ENCODE measurements at regions not wholly inside any gene's neighbourhood (a gene's known extent, or its start where the extent isn't known, plus 50 kb on each side); places are given as distances from the start of the nearest gene placed in this dataset.

GRCh38 chr6:169111203-169111602 is 142.4 kb downstream of the THBS2 start:
- WGBS, 2 experiments (ENCODE audit: insufficient coverage in 1 of 2, insufficient read length in 1 of 2), result 89 to 100% methylated on average over 2 to 5 of the region's 5 CpGs
- Histone ChIP-seq H3K27ac (ENCODE audit: low read depth, low read length) (no peak overlapping the region), H3K27me3 (ENCODE audit: control insufficient read depth, insufficient read depth, low read length, poor library complexity, severe bottlenecking) (no peaks in the 10 kb centered on the region), H3K36me3 (ENCODE audit: control insufficient read depth, insufficient read depth, low read length) (no peaks in the 10 kb centered on the region), H3K4me1 (ENCODE audit: control insufficient read depth, insufficient read depth, low read length) (no peaks in the 10 kb centered on the region), H3K9me3 (ENCODE audit: control insufficient read depth, low read length) (peaks cover 10% of the 10 kb centered on the region), H3K4me3 (ENCODE audit: low read length) (no peak overlapping the region), H3K9ac (ENCODE audit: extremely low read depth, low read length, poor library complexity, severe bottlenecking) (no peak overlapping the region)
- Mint-ChIP-seq H3K4me3 (no peak overlapping the region), H3K36me3 (ENCODE audit: low read depth) (no peaks in the 10 kb centered on the region), H3K27me3 (ENCODE audit: insufficient read depth) (no peaks in the 10 kb centered on the region), H3K27ac (no peak overlapping the region), H3K4me1 (no peaks in the 10 kb centered on the region), H3K9me3 (peaks cover 20% of the 10 kb centered on the region)
- DNase-seq, result no peak
- no peak for TF ChIP-seq CTCF (conservative IDR thresholded peaks at IDR 0.05)

- no peak overlapping the region for H3K9ac ChIP-seq (ENCODE audit: extremely low read depth, low read length, poor library complexity, severe bottlenecking)
- Mint-ChIP-seq H3K27me3 (ENCODE audit: insufficient read depth) (no peaks in the 10 kb centered on the region), H3K27ac (no peak overlapping the region), H3K4me1 (peaks cover 3% of the 10 kb centered on the region), H3K36me3 (ENCODE audit: low read depth) (no peaks in the 10 kb centered on the region), H3K4me3 (no peak overlapping the region), H3K9me3 (peaks cover 20% of the 10 kb centered on the region)
- no peak overlapping the region for H3K27ac ChIP-seq (ENCODE audit: low read depth, low read length)
- no peak overlapping the region for H3K4me3 ChIP-seq (ENCODE audit: low read length)
- no peaks in the 10 kb centered on the region for H3K4me1 ChIP-seq (ENCODE audit: control insufficient read depth, insufficient read depth, low read length)
- no peak for DNase-seq
- no peaks in the 10 kb centered on the region for H3K36me3 ChIP-seq (ENCODE audit: control insufficient read depth, insufficient read depth, low read length)
- peaks cover 10% of the 10 kb centered on the region for H3K9me3 ChIP-seq (ENCODE audit: control insufficient read depth, low read length)
- WGBS, 2 experiments (ENCODE audit: insufficient coverage in 1 of 2, insufficient read length in 1 of 2), result 89 to 90% methylated on average over 4 to 5 of the region's 5 CpGs
- no peaks in the 10 kb centered on the region for H3K27me3 ChIP-seq (ENCODE audit: control insufficient read depth, insufficient read depth, low read length, poor library complexity, severe bottlenecking)
- TF ChIP-seq CTCF (conservative IDR thresholded peaks at IDR 0.05), result no peak
Observed at GRCh38 chr6:169109411-169110220, 144.0 kb downstream of the THBS2 start.

- Mint-ChIP-seq H3K9me3 (peaks cover 20% of the 10 kb centered on the region), H3K36me3 (ENCODE audit: low read depth) (no peaks in the 10 kb centered on the region), H3K4me3 (no peak overlapping the region), H3K27me3 (ENCODE audit: insufficient read depth) (no peaks in the 10 kb centered on the region), H3K4me1 (peaks cover 3% of the 10 kb centered on the region), H3K27ac (no peak overlapping the region)
- Histone ChIP-seq H3K36me3 (ENCODE audit: control insufficient read depth, insufficient read depth, low read length) (no peaks in the 10 kb centered on the region), H3K9me3 (ENCODE audit: control insufficient read depth, low read length) (peaks cover 10% of the 10 kb centered on the region), H3K27ac (ENCODE audit: low read depth, low read length) (no peak overlapping the region), H3K27me3 (ENCODE audit: control insufficient read depth, insufficient read depth, low read length, poor library complexity, severe bottlenecking) (no peaks in the 10 kb centered on the region), H3K4me3 (ENCODE audit: low read length) (no peak overlapping the region), H3K4me1 (ENCODE audit: control insufficient read depth, insufficient read depth, low read length) (no peaks in the 10 kb centered on the region), H3K9ac (ENCODE audit: extremely low read depth, low read length, poor library complexity, severe bottlenecking) (no peak overlapping the region)
- WGBS, 2 experiments (ENCODE audit: insufficient coverage in 1 of 2, insufficient read length in 1 of 2), result 97 to 100% methylated on average over 4 to 5 of the region's 5 CpGs
- no peak for DNase-seq
- TF ChIP-seq CTCF (conservative IDR thresholded peaks at IDR 0.05), result no peak
Observed at GRCh38 chr6:169108753-169109152, 144.9 kb downstream of the THBS2 start.

Data from endodermal cell (in vitro differentiated cells).